HEK293T (cell line): ENCODE measurements at regions not wholly inside any gene's neighbourhood (a gene's known extent, or its start where the extent isn't known, plus 50 kb on each side); places are given as distances from the start of the nearest gene placed in this dataset.

Experiments
- CTCF ChIA-PET: fragments of 350-600 bp; formaldehyde crosslinking; extraction: SDS; loops from one replicate; lab custom pipeline; 2021; ENCODE audit warnings: antibody characterized with exemption, inconsistent platforms; lab: Yijun Ruan, JAX
- POLR2A ChIA-PET: fragments of 350-600 bp; formaldehyde crosslinking; extraction: SDS; loops from one replicate; lab custom pipeline; 2020; ENCODE audit warnings: antibody characterized with exemption, inconsistent platforms; lab: Yijun Ruan, JAX
- DNase-seq: peaks from one replicate; pipeline ENCODE4 v3.0.0; 2012; ENCODE audit warnings: mixed read lengths; ENCODE audit errors: extremely low spot score
- ARNT ChIP-seq: fragments of 450-650 bp; IDR thresholded peaks from 2 replicates; pipeline ENCODE4 v1.6.1; 2017; ENCODE audit warnings: mild to moderate bottlenecking
- BHLHE40 ChIP-seq: fragments of 450-650 bp; IDR thresholded peaks from 2 replicates; pipeline ENCODE4 v1.6.1; 2016; ENCODE audit warnings: mild to moderate bottlenecking, moderate library complexity, borderline replicate concordance
- CTBP1 ChIP-seq: fragments of 450-650 bp; IDR thresholded peaks from 2 replicates; pipeline ENCODE4 v1.6.1; 2016; ENCODE audit warnings: borderline replicate concordance
- ELF4 ChIP-seq: fragments of 450-650 bp; IDR thresholded peaks from 2 replicates; pipeline ENCODE4 v1.6.1; 2017; ENCODE audit warnings: antibody characterized with exemption
- FOXA1 ChIP-seq: fragments of 450-650 bp; IDR thresholded peaks from 2 replicates; pipeline ENCODE4 v1.6.1; 2016; ENCODE audit warnings: mild to moderate bottlenecking
- FOXK2 ChIP-seq: fragments of 450-650 bp; IDR thresholded peaks from 2 replicates; pipeline ENCODE4 v1.6.1; 2016; ENCODE audit warnings: mild to moderate bottlenecking
- FOXM1 ChIP-seq: fragments of 450-650 bp; IDR thresholded peaks from 2 replicates; pipeline ENCODE4 v1.6.1; 2017; ENCODE audit warnings: mild to moderate bottlenecking, borderline replicate concordance
- HDGF ChIP-seq: fragments of 450-650 bp; IDR thresholded peaks from 2 replicates; pipeline ENCODE4 v1.6.1; 2017; ENCODE audit warnings: antibody characterized with exemption, borderline replicate concordance
- L3MBTL2 ChIP-seq: fragments of 450-650 bp; conservative IDR thresholded peaks from 2 replicates; pipeline ENCODE4 v1.6.1; 2016; ENCODE audit warnings: mild to moderate bottlenecking
- LEF1 ChIP-seq: fragments of 450-650 bp; IDR thresholded peaks from 2 replicates; pipeline ENCODE4 v1.6.1; 2017; ENCODE audit warnings: mild to moderate bottlenecking, borderline replicate concordance
- NFRKB ChIP-seq: fragments of 450-650 bp; IDR thresholded peaks from 2 replicates; pipeline ENCODE4 v1.6.1; 2016; ENCODE audit warnings: mild to moderate bottlenecking, moderate library complexity
- SP1 ChIP-seq: fragments of 450-650 bp; IDR thresholded peaks from 2 replicates; pipeline ENCODE4 v1.6.1; 2017
- SUZ12 ChIP-seq: fragments of 450-650 bp; IDR thresholded peaks from 2 replicates; pipeline ENCODE4 v1.6.1; 2016; ENCODE audit warnings: mild to moderate bottlenecking
- TARDBP ChIP-seq: fragments of 450-650 bp; IDR thresholded peaks from 2 replicates; pipeline ENCODE4 v1.6.1; 2016
- ZNF384 ChIP-seq: fragments of 450-650 bp; IDR thresholded peaks from 2 replicates; pipeline ENCODE4 v1.6.1; 2016
- TF ChIP-seq, protein P1 (sequence below): fragments of 450-650 bp; IDR thresholded peaks from 2 replicates; pipeline ENCODE4 v1.6.1; 2016

DNA sequence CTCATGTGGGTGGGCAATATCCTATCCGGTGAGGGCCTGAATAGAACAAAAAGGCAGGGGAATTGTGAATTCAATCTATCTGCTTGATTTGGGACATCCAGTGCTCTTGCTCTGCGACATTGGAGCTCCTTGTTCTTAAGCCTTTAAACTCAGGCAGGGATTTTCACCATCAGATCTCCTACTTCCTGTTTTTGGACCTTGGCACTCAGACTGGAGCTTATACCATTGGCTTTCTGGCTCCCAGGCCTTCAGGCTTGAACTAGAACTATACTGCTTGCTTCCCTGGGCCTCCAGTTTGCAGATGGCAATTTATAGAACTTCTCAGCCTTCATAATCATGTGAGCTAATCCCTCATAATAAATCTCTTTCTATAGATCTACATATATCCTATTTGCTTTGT is 134.3 kb upstream of the CLINT1 start:
- POLR2A ChIA-PET, result no interaction called here
- CTCF ChIA-PET, result interaction anchor here (1.0 to 1.7 kb wide), 3 partner anchors 19 to 44 kb away, joined by 3 to 4 read pairs (median 3); no protein-coding TSS in a partner anchor
- DNase-seq, result no peak
- TF ChIP-seq ARNT, result no peak
- TF ChIP-seq, protein P1, sequence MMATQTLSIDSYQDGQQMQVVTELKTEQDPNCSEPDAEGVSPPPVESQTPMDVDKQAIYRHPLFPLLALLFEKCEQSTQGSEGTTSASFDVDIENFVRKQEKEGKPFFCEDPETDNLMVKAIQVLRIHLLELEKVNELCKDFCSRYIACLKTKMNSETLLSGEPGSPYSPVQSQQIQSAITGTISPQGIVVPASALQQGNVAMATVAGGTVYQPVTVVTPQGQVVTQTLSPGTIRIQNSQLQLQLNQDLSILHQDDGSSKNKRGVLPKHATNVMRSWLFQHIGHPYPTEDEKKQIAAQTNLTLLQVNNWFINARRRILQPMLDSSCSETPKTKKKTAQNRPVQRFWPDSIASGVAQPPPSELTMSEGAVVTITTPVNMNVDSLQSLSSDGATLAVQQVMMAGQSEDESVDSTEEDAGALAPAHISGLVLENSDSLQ, result no peak
- no peak for TF ChIP-seq SP1
- TF ChIP-seq LEF1, result no peak
- TF ChIP-seq CTBP1, result no peak
- TF ChIP-seq ELF4, result no peak
- TF ChIP-seq FOXK2, result no peak
- TF ChIP-seq FOXM1, result no peak
- no peak for TF ChIP-seq ZNF384
- no peak for TF ChIP-seq TARDBP
- TF ChIP-seq FOXA1, result no peak
- no peak for TF ChIP-seq BHLHE40
- no peak for TF ChIP-seq HDGF
- no peak for TF ChIP-seq NFRKB
- no peak for TF ChIP-seq SUZ12
- no peak for TF ChIP-seq L3MBTL2

DNA sequence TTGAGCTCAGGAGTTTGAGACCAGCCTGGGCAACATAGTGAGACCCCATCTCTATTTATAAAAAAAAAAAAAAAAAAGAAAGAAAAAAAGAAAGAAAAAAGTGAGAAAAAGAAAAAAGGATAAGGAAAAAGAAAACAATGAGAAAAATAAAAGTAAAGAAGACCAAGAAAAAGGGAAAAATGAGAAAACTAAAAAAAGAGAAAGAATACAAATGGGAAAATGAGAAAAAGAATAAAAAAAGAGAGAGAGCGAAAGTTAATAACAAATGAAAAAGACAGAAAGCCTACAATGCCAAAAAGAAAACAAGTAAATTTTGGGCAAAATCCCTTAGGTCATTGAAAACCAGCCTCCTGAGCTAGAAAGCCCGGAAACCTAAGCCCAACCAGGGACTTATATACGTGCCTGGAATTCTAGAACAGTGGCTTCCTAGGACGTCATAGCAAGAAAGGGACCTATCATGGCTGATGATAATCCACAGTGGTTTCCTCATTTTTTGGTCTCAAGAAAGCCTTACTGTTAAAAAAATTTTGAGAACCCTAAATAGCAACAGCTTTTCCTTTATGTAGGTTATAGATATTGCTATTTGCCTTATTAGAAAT is 131.7 kb upstream of the CLINT1 start:
- ChIA-PET CTCF (no interaction called here), POLR2A (no interaction called here)
- no peak for DNase-seq
- TF ChIP-seq SP1 (no peak), FOXK2 (no peak), BHLHE40 (no peak), FOXM1 (no peak), ELF4 (no peak), ZNF384 (no peak), ARNT (no peak), FOXA1 (no peak), LEF1 (no peak), HDGF (no peak), TARDBP (no peak), CTBP1 (no peak), L3MBTL2 (no peak)
- TF ChIP-seq, protein P1, result no peak

DNA sequence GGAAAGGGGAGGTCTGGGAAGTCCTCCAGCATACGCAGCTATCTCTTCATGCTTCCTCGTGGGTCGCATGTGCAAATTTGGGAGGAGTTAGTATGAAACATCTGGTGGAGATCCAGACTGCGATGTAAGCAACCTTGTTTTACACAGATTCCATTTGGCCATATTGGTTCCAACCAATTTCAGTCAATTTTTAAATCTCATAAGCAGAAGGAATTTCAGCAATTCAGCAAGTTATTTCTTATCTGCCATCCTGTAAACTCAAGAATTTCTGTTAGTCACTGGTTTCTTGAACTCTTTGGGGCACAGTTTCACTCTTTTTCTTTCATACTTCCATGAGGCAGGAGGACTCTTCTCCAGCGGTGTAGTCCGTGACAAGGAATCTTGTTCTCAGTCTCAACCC is 130.4 kb upstream of the CLINT1 start:
- DNase-seq, result no peak
- TF ChIP-seq TARDBP (no peak), SUZ12 (no peak), NFRKB (no peak), BHLHE40 (no peak)
- ChIA-PET CTCF (no interaction called here), POLR2A (no interaction called here)

DNA sequence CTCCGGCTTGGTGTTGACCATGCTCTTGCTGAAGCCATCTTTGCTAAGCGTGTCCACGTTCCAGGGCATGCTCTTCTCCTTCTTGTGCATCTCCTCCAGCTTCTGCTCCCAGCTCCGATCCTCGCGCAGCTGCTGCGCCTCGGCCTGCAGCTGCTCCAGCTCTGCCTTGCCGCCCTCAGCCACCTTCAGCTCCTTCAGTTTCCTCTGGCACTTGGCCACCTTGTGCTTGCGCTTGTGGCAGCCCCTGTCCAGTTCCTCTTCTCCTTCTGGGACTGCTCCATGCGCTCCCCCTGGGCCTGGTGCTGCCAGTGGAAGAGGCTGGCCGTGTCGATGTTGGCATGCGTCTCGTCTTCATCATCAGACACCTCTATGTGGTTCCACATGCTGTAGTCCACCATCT is 128.3 kb upstream of the CLINT1 start:
- TF ChIP-seq FOXM1, result no peak
- TF ChIP-seq BHLHE40, result no peak
- TF ChIP-seq LEF1, result no peak
- no peak for TF ChIP-seq SUZ12
- no peak for TF ChIP-seq NFRKB
- no peak for TF ChIP-seq FOXK2
- no peak for TF ChIP-seq TARDBP
- TF ChIP-seq ZNF384, result no peak
- no peak for TF ChIP-seq HDGF
- no peak for TF ChIP-seq ARNT
- TF ChIP-seq L3MBTL2, result no peak
- TF ChIP-seq, protein P1, result no peak
- no peak for DNase-seq
- ChIA-PET POLR2A (no interaction called here), CTCF (interaction anchor here (0.6 kb wide), 1 partner anchor 232 kb away, joined by 3 read pairs; no protein-coding TSS in a partner anchor)

DNA sequence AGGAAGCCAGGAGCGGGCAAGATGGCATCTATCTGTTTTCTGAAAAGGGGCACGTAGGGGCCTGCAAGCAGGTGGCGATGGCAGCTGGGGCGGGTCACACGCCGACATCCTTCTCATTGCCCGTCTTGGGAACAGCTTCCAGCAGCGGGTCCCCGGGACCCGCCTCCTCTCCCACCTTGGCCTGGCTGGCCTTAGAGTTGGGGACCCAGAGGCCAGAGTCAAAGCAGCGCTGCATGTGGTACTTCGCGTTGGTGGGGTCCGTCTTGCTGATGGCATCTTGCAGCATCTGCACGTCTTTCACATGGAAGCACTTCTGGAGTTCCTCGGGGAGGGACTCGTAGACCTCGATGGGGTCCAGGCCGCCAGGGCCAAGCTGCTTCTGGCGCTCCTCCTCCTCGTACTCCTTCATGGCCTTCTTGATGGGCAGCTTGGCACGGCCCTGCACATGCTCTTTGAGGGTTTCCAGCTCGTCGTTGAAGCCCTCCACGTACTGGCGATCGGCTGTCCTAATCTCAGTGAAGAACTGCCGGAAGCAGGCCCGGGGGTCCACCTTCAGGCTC is 127.6 kb upstream of the CLINT1 start:
- no peak for DNase-seq
- ChIA-PET CTCF (no interaction called here), POLR2A (no interaction called here)
- TF ChIP-seq ARNT (no peak), SP1 (no peak), LEF1 (no peak), L3MBTL2 (no peak), SUZ12 (no peak), HDGF (no peak), ELF4 (no peak), ZNF384 (no peak)

DNA sequence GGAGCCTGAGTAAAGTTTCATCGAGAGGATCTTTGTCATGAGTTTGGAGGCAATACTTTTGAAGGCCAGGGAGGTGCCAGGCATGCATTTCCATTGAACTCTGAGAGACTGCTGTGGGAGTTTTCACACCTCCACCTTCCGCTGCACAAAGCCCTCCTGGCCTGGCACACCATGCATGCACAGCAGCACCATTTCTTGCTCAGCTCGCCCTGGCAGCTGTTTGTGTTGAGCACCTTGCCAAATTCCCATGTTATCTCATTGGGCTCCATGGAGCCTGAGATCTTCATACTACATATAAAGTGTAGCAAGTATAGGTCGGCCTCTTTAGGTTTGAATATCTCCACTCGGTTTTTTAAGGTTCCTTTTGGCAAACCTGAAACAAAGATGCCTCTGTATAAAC is 125.7 kb upstream of the CLINT1 start:
- POLR2A ChIA-PET, result no interaction called here
- DNase-seq, result no peak
- CTCF ChIA-PET, result no interaction called here
- TF ChIP-seq, protein P1, result no peak
- TF ChIP-seq NFRKB (no peak), ARNT (no peak)
